SK-N-MC (cell line): ENCODE measurements at regions not wholly inside any gene's neighbourhood (a gene's known extent, or its start where the extent isn't known, plus 50 kb on each side); places are given as distances from the start of the nearest gene placed in this dataset.

Experiments used
- DNase-seq: peaks from one replicate; pipeline ENCODE4 v3.0.0-alpha.2; 2011; ENCODE audit warnings: low read depth, low spot score
- H3K27ac ChIP-seq: fragments of 200-600 bp; sonication (generic); 2 replicates; pipeline ENCODE4 v1.5.1; 2016; ENCODE audit warnings: mixed run types
- H3K36me3 ChIP-seq: fragments of 200-600 bp; sonication (generic); 2 replicates; pipeline ENCODE4 v1.6.1; 2017; ENCODE audit warnings: antibody characterized with exemption, low read length, mixed read lengths; ENCODE audit not compliant: insufficient read depth
- H3K4me3 ChIP-seq: fragments of 200-600 bp; sonication (generic); 2 replicates; pipeline ENCODE4 v1.5.1; 2016
- H3K9ac ChIP-seq: fragments of 200-600 bp; sonication (generic); 2 replicates; pipeline ENCODE4 v1.8.0; 2017; ENCODE audit warnings: mixed run types, mixed read lengths; ENCODE audit not compliant: insufficient read length
- H3K9me3 ChIP-seq: fragments of 200-600 bp; sonication (generic); 2 replicates; pipeline ENCODE4 v1.6.1; 2017; ENCODE audit warnings: low read depth, mild to moderate bottlenecking, antibody characterized with exemption, low read length, moderate library complexity, mixed read lengths
- EZH2 ChIP-seq: fragments of 200-600 bp; sonication (generic); IDR thresholded peaks from one replicate; pipeline ENCODE4 v1.6.1; 2017; ENCODE audit warnings: antibody characterized with exemption
- FOXP2 ChIP-seq: optimal IDR thresholded peaks from 2 replicates; pipeline ENCODE3; 2011; ENCODE audit warnings: mild to moderate bottlenecking, moderate library complexity; ENCODE audit not compliant: insufficient read depth; ENCODE audit errors: extremely low read length, control extremely low read depth
- POLR2AphosphoS5 ChIP-seq: IDR thresholded peaks from 2 replicates; pipeline ENCODE4 v1.6.1; 2012; ENCODE audit warnings: mild to moderate bottlenecking, low read depth, low read length, borderline replicate concordance

GRCh38 chr6:120981835-120982234 lies 352.4 kb downstream of the TBC1D32 start:
- Histone ChIP-seq H3K9me3 (no peaks in the 10 kb centered on the region), H3K27ac (no peak overlapping the region), H3K4me3 (no peak overlapping the region), H3K36me3 (no peaks in the 10 kb centered on the region), H3K9ac (no peak overlapping the region)
- no peak for DNase-seq
- no peak for TF ChIP-seq POLR2AphosphoS5
- TF ChIP-seq FOXP2: no peak
- no peak for TF ChIP-seq EZH2

- Histone ChIP-seq H3K27ac (no peak overlapping the region), H3K36me3 (no peaks in the 10 kb centered on the region)
- TF ChIP-seq POLR2AphosphoS5: no peak
- no peak for TF ChIP-seq FOXP2
- TF ChIP-seq EZH2: no peak
Observed at GRCh38 chr6:120966321-120966720, 368.0 kb downstream of the TBC1D32 start.

GRCh38 chr6:120965814-120966213 lies 368.5 kb downstream of the TBC1D32 start:
- no peak overlapping the region for H3K27ac ChIP-seq

More at GRCh38 chr6:120966321-120966720, 368.0 kb downstream of the TBC1D32 start:
- H3K9ac ChIP-seq: no peak overlapping the region
- no peaks in the 10 kb centered on the region for H3K9me3 ChIP-seq
- no peak for DNase-seq
- no peak overlapping the region for H3K4me3 ChIP-seq

GRCh38 chr6:120960761-120961160 lies 373.5 kb downstream of the TBC1D32 start:
- H3K9ac ChIP-seq: no peak overlapping the region
- TF ChIP-seq FOXP2 (no peak), EZH2 (no peak)
- H3K9me3 ChIP-seq: no peaks in the 10 kb centered on the region
- H3K27ac ChIP-seq: no peak overlapping the region
- DNase-seq: no peak
- H3K36me3 ChIP-seq: no peaks in the 10 kb centered on the region
- H3K4me3 ChIP-seq: no peak overlapping the region

More at GRCh38 chr6:120965814-120966213, 368.5 kb downstream of the TBC1D32 start:
- no peaks in the 10 kb centered on the region for H3K9me3 ChIP-seq
- no peaks in the 10 kb centered on the region for H3K36me3 ChIP-seq
- H3K4me3 ChIP-seq: no peak overlapping the region
- TF ChIP-seq FOXP2 (no peak), POLR2AphosphoS5 (no peak), EZH2 (no peak)
- DNase-seq: no peak
- no peak overlapping the region for H3K9ac ChIP-seq

- no peak for TF ChIP-seq POLR2AphosphoS5
- TF ChIP-seq FOXP2: no peak
- TF ChIP-seq EZH2: no peak
- Histone ChIP-seq H3K36me3 (no peaks in the 10 kb centered on the region), H3K27ac (no peak overlapping the region), H3K9me3 (no peaks in the 10 kb centered on the region), H3K4me3 (no peak overlapping the region), H3K9ac (no peak overlapping the region)
- no peak for DNase-seq
Observed at GRCh38 chr6:120954111-120954510, 380.2 kb downstream of the TBC1D32 start.

GRCh38 chr6:120951258-120951657 lies 383.0 kb downstream of the TBC1D32 start:
- Histone ChIP-seq H3K4me3 (no peak overlapping the region), H3K9ac (no peak overlapping the region), H3K9me3 (no peaks in the 10 kb centered on the region), H3K36me3 (no peaks in the 10 kb centered on the region), H3K27ac (no peak overlapping the region)
- DNase-seq: no peak
- TF ChIP-seq EZH2: no peak
- no peak for TF ChIP-seq FOXP2

GRCh38 chr6:120947111-120947510 lies 387.2 kb downstream of the TBC1D32 start:
- no peaks in the 10 kb centered on the region for H3K9me3 ChIP-seq
- no peak for DNase-seq
- H3K27ac ChIP-seq: no peak overlapping the region
- TF ChIP-seq FOXP2: no peak
- no peak for TF ChIP-seq POLR2AphosphoS5
- TF ChIP-seq EZH2: no peak
- no peak overlapping the region for H3K9ac ChIP-seq
- no peak overlapping the region for H3K4me3 ChIP-seq
- H3K36me3 ChIP-seq: no peaks in the 10 kb centered on the region

GRCh38 chr6:120945905-120946594 lies 388.2 kb downstream of the TBC1D32 start:
- no peaks in the 10 kb centered on the region for H3K36me3 ChIP-seq
- no peak overlapping the region for H3K4me3 ChIP-seq
- no peaks in the 10 kb centered on the region for H3K9me3 ChIP-seq
- H3K27ac ChIP-seq: no peak overlapping the region
- no peak overlapping the region for H3K9ac ChIP-seq
- TF ChIP-seq EZH2 (no peak), FOXP2 (no peak), POLR2AphosphoS5 (no peak)
- no peak for DNase-seq

GRCh38 chr6:120938876-120939472 lies 395.3 kb downstream of the TBC1D32 start:
- no peak overlapping the region for H3K4me3 ChIP-seq
- DNase-seq: no peak
- H3K27ac ChIP-seq: no peak overlapping the region
- H3K9ac ChIP-seq: no peak overlapping the region
- TF ChIP-seq EZH2 (no peak), FOXP2 (no peak), POLR2AphosphoS5 (no peak)
- H3K9me3 ChIP-seq: no peaks in the 10 kb centered on the region
- H3K36me3 ChIP-seq: no peaks in the 10 kb centered on the region
